HEK293T (cell line): ENCODE measurements at regions not wholly inside any gene's neighbourhood (a gene's known extent, or its start where the extent isn't known, plus 50 kb on each side); places are given as distances from the start of the nearest gene placed in this dataset.

ENCODE experiments used
- ARNT ChIP-seq: fragments of 450-650 bp; IDR thresholded peaks from 2 replicates; pipeline ENCODE4 v1.6.1; 2017; ENCODE audit warnings: mild to moderate bottlenecking
- BHLHE40 ChIP-seq: fragments of 450-650 bp; IDR thresholded peaks from 2 replicates; pipeline ENCODE4 v1.6.1; 2016; ENCODE audit warnings: mild to moderate bottlenecking, moderate library complexity, borderline replicate concordance
- ELF4 ChIP-seq: fragments of 450-650 bp; IDR thresholded peaks from 2 replicates; pipeline ENCODE4 v1.6.1; 2017; ENCODE audit warnings: antibody characterized with exemption
- FOXA1 ChIP-seq: fragments of 450-650 bp; IDR thresholded peaks from 2 replicates; pipeline ENCODE4 v1.6.1; 2016; ENCODE audit warnings: mild to moderate bottlenecking
- FOXK2 ChIP-seq: fragments of 450-650 bp; IDR thresholded peaks from 2 replicates; pipeline ENCODE4 v1.6.1; 2016; ENCODE audit warnings: mild to moderate bottlenecking
- SP1 ChIP-seq: fragments of 450-650 bp; IDR thresholded peaks from 2 replicates; pipeline ENCODE4 v1.6.1; 2017
- TARDBP ChIP-seq: fragments of 450-650 bp; IDR thresholded peaks from 2 replicates; pipeline ENCODE4 v1.6.1; 2016
- TF ChIP-seq, protein P1 (sequence below): fragments of 450-650 bp; IDR thresholded peaks from 2 replicates; pipeline ENCODE4 v1.6.1; 2016

DNA sequence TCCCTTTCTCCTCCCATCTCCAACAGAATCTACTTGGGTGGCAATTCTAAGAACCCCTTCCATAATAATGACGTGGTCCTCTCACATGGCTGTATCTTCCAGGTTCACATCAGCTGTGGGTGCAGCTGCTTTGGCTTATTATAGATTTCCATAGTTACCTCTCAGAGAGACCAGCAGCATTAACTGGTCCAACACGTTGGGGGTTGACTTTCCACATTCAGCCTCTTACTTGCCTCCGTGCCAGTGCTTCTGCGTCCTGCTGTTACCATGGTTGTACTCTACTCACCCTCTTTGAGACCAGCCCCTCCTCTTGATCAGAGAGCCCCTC lies 570.7 kb downstream of the PLCL1 start:
- no peak for TF ChIP-seq FOXK2
- TF ChIP-seq ELF4, result no peak
- TF ChIP-seq BHLHE40, result no peak
- TF ChIP-seq ARNT, result no peak
- TF ChIP-seq TARDBP, result no peak
- TF ChIP-seq FOXA1, result no peak
- TF ChIP-seq, protein P1, sequence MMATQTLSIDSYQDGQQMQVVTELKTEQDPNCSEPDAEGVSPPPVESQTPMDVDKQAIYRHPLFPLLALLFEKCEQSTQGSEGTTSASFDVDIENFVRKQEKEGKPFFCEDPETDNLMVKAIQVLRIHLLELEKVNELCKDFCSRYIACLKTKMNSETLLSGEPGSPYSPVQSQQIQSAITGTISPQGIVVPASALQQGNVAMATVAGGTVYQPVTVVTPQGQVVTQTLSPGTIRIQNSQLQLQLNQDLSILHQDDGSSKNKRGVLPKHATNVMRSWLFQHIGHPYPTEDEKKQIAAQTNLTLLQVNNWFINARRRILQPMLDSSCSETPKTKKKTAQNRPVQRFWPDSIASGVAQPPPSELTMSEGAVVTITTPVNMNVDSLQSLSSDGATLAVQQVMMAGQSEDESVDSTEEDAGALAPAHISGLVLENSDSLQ, result no peak
- TF ChIP-seq SP1, result no peak
